Lower leg skin (tissue), 4 donors: ENCODE measurements at regions not wholly inside any gene's neighbourhood (a gene's known extent, or its start where the extent isn't known, plus 50 kb on each side); places are given as distances from the start of the nearest gene placed in this dataset.

Source experiments
- DNase-seq, 2 donors: peaks; one replicate each; pipeline ENCODE4 v3.0.0-alpha.2; 2019; ENCODE audit warnings: low spot score in 2 of 2
- H3K4me3 ChIP-seq: fragments of 200-600 bp; sonication (generic); 2 replicates; pipeline ENCODE4 v1.5.1; 2017; ENCODE audit warnings: mild to moderate bottlenecking, low read depth; ENCODE audit not compliant: poor library complexity, severe bottlenecking
- CTCF ChIP-seq, 3 donors: fragments of 450-650 bp; IDR thresholded peaks; one replicate each; pipeline ENCODE4 v1.5.1; 2016; ENCODE audit warnings: antibody characterized with exemption in 3 of 3, mild to moderate bottlenecking in 3 of 3, moderate library complexity in 2 of 3
- POLR2A ChIP-seq, 2 donors: fragments of 450-650 bp; IDR thresholded peaks; one replicate each; pipeline ENCODE4 v1.6.1; 2016 to 2017; ENCODE audit warnings: antibody characterized with exemption in 2 of 2, mild to moderate bottlenecking in 1 of 2, moderate library complexity in 1 of 2
- WGBS, 2 donors: methylation state at CpG; one replicate each; pipeline ENCODE4 v1.1.5; 2018; 5-methylcytosine and 5-hydroxymethylcytosine counted together
- intact Hi-C: fragments of 100-400 bp; cut with DNase I; formaldehyde crosslinking; loops from one replicate; pipeline ENCODE4 v1.15.0; 2023; ENCODE audit warnings: low total_unique reads

GRCh38 chr1:87249803-87250202, 78.9 kb upstream of the LMO4 start:
- H3K4me3 ChIP-seq = no peak overlapping the region
- intact Hi-C loops = no loop called here
- WGBS, 2 donors = 73 to 74% methylated on average over 2 of the region's 2 CpGs
- TF ChIP-seq CTCF (IDR thresholded peaks at IDR 0.05) (no peak), POLR2A (IDR thresholded peaks at IDR 0.05) (no peak)
- no peak for DNase-seq

GRCh38 chr1:87250336-87250735, 78.3 kb upstream of the LMO4 start:
- WGBS, 2 donors = 80 to 87% methylated on average over 5 of the region's 5 CpGs
- TF ChIP-seq CTCF (IDR thresholded peaks at IDR 0.05) = no peak
- TF ChIP-seq POLR2A (IDR thresholded peaks at IDR 0.05) = no peak
- H3K4me3 ChIP-seq = no peak overlapping the region
- DNase-seq = no peak
- intact Hi-C loops = no loop called here

DNA sequence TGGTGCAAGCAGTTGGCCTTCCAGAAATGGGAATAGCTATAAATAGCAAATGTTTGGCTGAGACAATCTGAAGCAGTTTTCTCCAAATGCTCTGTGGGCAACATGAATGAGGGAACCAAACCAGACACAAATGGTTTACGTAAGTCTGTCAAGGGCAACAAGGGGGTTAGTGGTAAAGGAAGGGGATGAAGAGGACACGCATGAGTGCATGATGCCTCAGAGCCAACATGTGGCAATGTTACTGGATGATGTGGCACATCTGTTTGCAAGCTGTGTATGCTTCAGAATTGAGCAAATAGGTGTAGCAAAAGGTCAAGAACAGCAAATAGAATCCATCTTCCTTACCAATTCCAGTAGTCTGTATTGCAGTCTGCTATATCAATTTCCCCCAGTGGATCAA, 76.3 kb upstream of the LMO4 start:
- no peak for TF ChIP-seq POLR2A (IDR thresholded peaks at IDR 0.05)
- TF ChIP-seq CTCF (IDR thresholded peaks at IDR 0.05) = no peak
- WGBS, 2 donors = 60 to 67% methylated on average over 2 of the region's 2 CpGs
- no peak overlapping the region for H3K4me3 ChIP-seq
- intact Hi-C loops = no loop called here
- no peak for DNase-seq

DNA sequence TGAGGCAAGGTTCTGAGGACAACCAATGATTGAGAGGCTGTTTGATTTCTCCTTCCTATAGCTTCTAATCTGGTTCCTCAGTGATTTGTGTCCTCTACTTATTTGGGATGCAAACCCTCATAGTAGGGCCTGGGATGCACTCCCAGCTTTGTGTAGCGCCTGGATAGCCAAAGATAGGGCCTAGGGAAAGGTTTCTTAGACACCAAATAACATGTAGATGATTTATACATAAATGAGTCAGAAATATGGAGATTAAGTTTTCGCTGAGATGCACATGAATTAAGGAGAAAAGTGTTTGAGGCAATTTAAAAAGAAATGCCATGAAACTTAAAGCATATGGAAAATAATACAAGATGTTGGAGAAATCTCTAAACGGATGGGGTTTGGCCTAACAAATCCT, 66.0 kb upstream of the LMO4 start:
- intact Hi-C loops = no loop called here
- DNase-seq = no peak
- 78 to 88% methylated on average over 3 of the region's 3 CpGs for WGBS, 2 donors
- TF ChIP-seq CTCF (IDR thresholded peaks at IDR 0.05) (no peak), POLR2A (IDR thresholded peaks at IDR 0.05) (no peak)
- H3K4me3 ChIP-seq = no peak overlapping the region

DNA sequence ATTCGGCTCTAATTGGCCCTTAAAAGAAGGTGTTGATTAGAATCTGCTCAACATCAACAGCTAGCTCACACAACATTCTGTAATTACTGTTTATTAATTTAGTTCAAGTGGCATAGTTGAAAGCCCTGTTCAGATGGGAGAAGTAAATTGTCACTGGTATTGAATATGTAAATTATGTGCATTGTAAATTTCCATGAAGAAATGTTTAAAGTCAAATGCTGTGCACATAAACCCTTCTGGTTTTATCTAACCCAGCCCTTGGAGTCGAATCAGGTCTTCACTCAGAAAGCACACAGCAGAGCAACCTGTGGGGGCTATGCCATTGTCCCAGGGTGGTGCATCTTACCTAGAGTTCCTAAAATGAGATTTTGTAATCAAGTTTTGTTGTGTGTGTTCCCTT, 65.4 kb upstream of the LMO4 start:
- intact Hi-C loops = no loop called here
- DNase-seq = no peak
- TF ChIP-seq CTCF (IDR thresholded peaks at IDR 0.05) = no peak
- no peak for TF ChIP-seq POLR2A (IDR thresholded peaks at IDR 0.05)
- 76 to 91% methylated on average over 2 of the region's 2 CpGs for WGBS, 2 donors
- H3K4me3 ChIP-seq = no peak overlapping the region

DNA sequence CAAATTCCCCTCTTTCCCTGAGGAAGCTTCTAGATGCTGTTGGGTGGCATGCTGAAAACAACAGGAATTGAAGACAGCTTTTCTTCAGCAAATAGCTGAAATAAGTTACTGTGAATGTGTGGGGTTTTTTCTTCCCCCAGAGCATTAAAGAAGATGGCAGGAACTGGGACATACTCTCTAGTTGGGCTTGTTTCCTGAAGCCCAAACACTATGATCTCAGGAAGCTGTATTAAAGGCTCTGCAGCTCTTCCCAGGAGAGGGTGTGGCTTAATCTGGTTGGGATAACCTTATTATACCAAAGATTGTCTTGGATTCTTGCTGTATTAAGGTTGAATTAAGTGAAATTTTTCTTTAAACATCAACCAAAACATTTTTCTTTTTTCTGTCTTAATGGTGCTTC, 64.9 kb upstream of the LMO4 start:
- intact Hi-C loops = no loop called here

More for the DNA sequence above, 64.9 kb upstream of the LMO4 start:
- DNase-seq = no peak
- no peak overlapping the region for H3K4me3 ChIP-seq
- TF ChIP-seq POLR2A (IDR thresholded peaks at IDR 0.05) = no peak
- TF ChIP-seq CTCF (IDR thresholded peaks at IDR 0.05) = no peak
